HG02943 (cell line): ENCODE measurements at regions not wholly inside any gene's neighbourhood (a gene's known extent, or its start where the extent isn't known, plus 50 kb on each side); places are given as distances from the start of the nearest gene placed in this dataset.

ENCODE experiments used
- ATAC-seq: cut with Tn5 transposase; IDR thresholded peaks from one replicate; pipeline ENCODE4 v1.9.1; 2021; ENCODE audit warnings: mild to moderate bottlenecking, low read depth, moderate library complexity; ENCODE audit not compliant: unreplicated experiment

DNA sequence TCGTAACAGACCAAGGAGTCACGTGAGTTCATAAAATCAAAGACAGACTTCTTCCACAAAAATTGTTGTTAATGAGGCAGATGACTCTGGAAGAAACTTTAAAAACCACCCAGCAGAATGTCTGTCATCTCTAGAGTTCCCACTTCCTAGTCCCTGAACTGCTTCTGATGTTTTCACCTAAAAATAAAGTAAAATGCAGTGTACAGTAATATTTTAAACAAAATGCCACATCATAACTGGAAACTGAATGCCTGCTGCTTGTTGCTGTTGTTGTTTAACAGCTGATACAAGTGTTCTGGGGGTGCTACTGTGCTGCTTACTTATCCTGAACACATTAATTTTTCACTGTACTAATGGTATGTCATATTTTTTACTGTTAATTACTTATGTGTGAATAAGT lies 577.2 kb downstream of the MTRR start:
- no peak for ATAC-seq

DNA sequence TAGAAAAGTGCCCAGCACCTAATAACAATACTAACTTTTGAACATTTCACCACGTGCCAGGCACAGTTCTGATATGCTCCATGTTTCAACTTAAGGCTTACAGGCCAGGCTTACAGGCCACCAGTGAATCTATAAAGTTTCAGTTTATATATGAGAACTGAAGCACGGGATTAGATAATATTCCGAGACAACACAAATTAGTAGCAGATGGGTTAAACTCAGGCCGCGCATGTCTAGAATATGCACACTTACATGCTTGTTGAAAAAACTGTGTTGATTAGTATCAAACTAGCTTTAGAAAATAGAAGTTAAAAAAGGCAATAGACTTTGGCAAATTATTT lies 587.9 kb downstream of the MTRR start:
- ATAC-seq: no peak

DNA sequence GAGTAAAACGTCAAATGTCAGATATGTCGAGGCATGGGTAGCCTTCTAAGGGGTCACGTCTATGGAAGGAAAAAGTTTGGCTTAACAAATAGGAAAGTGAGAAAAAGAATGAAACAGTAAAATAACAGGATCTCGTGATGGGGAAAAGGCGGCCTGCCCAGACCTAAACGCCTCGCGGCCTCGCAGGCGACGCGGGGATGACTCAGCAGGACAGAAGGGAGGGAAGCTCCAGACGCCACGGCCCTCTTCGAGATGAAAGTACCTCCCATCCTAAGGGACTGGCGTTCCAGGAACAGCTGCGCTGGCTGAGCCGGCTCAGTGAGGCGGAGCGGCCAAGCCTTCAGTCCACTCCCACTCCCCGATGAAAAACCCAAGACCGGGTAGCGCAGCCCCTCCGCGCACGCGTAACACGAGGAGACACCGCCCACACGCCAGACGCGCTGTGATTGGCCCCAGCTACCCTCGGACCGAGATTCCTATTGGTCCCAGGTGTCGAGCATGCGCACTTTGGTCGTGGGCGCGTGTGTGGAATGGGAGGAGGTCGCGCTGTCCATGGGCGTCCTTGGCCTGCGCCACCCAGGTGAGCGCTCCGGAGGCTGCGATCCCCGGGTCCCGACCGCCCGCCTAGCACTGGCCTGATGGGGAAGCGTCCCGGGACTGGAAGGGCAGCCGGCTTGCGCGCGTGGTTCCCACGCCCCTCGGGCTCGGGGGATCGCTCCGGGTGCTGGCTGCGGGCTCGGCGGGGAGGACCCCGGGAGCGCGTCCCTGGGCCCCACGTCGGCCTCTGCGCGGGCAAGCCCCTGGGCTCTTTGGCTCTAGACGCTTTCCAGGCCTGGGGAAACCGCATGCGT lies 588.5 kb downstream of the MTRR start:
- peak; percentile 94 for ATAC-seq

DNA sequence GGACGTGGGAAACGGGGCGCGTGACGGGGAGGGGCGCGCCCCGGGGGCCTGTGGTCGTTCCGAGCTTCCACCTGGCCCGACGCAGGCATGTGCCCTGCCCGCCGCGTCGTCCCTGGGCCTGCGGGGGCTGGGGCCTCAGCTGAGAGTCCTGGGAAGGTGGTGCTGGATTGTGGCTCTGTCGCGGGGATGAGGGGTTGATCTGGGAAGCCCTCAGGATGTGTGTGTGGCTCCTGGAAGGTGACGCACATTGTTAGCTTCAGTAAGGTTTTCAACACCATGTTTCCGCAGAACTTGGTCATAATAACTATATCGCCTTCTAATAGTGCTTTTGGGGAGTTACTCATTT lies 589.1 kb downstream of the MTRR start:
- ATAC-seq: peak; percentile 11

DNA sequence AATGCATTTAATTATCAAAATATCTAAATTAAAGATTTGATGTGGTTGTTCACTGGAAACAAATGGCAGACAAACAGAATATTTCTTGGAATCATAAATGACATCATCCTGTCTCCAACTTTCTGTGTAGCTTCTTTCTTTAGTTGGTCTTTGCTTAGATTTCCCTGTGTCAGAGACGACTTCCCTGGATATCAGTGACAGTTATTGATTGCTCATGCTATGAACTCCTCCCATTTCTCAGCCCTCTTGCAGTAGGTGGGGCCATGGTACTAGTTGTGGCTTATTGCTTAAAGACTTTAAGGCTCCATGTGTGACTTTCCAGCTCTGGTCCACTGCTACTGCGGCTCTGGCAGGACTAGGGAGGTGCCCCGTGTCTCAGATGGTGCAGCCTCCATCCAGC lies 592.6 kb downstream of the MTRR start:
- ATAC-seq: no peak

DNA sequence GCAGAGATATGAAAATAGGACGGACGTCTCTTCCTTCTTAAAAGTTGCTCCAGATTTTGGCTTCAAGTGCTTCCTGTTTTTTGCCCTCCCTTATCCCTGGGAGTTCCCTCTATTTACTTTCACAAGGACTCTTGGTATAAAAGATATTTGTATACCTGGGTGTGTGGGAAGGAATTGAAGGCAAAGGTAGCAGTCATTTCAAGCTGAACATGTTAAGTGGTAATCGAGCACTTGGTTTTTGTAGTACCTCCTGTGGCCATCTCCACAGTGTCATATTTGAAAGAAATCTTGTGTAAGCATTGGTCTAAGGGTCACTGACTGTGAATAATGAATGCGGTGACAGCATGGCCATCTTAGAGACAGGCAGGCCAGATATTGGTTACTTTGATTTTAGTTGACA lies 593.6 kb downstream of the MTRR start:
- no peak for ATAC-seq

DNA sequence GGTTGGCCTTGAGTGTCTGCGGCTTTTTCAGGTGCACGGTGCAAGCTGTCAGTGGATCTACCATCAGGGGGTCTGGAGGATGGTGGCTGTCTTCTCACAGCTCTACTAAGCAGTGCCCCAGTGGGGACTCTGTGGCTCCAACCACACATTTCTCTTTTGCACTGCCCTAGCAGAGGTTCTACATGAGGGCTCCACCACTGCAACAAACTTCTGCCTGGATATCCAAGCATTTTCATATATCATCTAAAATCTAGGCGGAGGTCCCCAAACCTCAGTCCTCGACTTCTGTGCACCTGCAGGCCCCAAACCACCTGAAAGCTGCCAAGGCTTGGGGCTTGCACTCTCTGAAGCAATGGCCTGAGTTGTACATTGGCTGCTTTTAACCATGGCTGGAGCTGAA lies 601.5 kb downstream of the MTRR start:
- no peak for ATAC-seq

DNA sequence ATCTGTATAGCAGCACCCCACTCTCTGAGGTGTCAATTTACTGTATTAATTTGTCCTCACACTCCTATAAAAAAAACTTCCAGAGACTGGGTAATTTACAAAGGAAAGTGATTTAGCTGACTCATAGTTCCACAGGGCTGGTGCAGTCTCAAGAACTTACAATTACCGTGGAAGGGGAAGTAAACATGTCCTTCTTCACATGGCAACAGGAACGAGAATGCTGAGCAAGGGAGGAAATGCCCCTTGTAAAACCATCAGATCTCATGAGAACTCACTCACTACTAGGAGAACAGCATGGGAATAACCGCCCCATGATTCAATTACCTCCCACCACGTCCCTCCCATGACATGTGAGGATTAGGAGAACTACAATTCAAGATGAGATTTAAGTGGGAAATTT lies 602.6 kb downstream of the MTRR start:
- ATAC-seq: no peak

DNA sequence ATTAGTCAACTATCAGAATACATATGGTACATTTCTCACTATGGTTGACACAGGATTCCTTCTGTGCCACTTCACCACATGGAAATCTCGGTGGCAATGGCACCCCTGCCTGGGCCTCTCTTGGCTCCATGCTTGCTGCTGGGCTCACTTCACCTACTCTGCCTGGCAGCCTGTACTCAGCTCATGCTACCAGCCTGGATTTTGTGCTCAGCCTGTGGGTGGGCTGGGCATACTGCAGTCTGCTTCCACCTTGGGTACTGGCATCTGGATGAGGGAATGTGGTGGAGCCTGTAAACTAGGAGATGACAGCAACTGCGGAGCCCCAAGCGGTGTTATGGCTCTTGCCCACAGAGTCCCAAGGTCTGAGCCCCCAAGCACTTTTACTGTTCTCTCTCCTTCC lies 604.1 kb downstream of the MTRR start:
- no peak for ATAC-seq

DNA sequence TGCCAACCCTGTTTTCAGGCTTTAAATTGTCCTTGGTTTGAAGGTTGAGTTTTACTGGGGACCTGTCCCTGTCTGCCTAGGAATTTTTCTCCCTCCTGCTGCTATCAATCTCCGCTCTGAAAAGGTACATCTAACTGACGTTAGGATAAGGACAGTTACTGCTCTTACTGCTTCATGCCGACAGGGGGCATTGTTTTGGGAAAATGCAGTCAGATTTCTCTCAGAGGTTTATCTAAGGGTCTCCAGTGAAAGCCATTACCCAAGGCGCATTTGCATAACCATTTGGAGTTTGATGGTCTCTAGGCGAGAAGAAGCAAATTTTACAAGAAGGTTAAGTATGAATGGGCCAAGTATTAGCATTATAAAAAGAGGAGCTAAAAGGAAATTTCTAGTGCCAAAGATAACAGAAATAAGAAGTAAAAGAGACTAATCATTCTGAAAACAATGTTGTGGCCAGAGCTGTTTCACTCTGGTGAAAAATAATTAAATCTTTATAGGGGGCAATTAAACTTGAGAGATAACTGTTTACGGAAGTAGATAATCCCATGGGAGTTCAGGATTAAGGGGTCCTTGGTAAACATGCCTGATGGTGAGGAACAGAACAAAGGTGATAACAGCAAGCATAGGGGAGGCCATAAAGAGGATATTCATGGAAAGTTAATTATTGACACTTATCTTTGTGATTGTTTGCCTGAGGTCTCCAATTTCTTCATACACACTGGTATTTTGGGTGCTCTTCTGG lies 605.0 kb downstream of the MTRR start:
- ATAC-seq: no peak

DNA sequence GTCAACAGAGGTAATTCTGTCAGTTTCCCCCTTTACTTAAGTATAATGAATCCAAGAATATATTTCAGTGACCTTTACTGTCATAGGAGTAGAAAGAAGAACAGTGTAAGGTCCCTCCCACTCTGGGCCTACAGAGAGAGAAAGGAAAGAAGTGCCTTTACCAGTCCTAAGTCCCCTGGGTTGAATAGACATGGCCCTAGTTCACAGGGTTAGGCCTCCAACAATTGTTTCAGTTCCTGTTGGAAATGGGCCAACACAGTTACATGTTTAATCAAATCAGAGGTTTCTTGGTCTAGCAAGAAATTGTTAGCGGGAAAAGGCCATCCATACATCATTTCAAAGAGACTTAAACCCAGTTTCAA lies 605.6 kb downstream of the MTRR start:
- ATAC-seq: no peak

DNA sequence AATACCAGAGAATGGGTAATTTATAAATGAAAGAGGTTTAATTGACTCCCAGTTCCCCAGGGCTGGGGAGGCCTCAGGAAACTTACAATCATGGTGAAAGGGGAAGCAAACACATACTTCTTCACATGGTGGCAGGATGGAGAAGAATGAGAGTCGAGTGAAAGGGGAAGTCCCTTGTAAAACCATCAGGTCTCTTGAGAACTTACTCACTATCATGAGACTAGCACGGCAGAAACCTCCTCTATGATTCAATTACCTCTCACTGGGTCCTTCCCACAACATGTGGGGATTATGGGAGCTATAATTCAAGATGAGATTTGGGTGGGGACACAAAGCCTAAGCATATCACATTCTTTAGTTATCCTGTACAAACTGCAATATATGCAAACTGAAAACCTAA lies 609.4 kb downstream of the MTRR start:
- ATAC-seq: no peak

DNA sequence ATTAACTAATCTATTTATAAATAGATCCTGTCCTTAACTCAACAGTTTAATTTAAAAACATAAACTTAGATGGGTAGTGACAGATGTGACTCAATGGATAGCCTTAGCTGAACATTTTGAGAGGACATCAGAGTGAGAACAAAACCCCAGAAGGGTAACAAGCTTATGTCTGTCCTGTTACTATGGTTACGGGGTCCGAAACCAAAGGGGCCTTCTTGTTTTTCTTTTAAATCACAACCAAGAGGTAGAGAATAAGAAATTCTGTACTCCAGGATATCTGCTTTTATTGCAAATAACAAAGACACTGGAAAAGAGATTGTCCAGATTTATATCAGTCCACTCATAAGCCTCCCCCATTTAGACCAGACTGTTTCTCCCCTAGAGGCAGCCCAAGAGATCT lies 612.1 kb downstream of the MTRR start:
- ATAC-seq: no peak

DNA sequence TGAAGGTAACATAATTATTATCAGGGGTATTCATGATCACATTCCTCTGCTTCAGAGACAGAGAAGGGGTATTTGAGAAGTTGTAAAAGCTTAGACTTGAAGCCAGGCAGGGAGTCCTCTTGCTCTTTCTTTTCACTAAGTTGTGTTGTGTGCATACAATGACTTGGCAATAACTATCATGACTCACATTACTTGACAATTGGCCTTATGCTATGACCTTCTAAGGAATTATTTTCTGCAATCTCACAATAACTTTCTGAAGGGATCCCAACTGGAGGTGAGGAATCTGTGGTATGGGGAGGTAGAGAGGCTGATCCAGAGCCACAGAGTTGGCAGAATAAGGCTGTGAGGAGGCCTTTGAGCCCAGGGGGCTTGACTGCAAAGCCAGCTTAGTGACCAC lies 622.3 kb downstream of the MTRR start:
- no peak for ATAC-seq

DNA sequence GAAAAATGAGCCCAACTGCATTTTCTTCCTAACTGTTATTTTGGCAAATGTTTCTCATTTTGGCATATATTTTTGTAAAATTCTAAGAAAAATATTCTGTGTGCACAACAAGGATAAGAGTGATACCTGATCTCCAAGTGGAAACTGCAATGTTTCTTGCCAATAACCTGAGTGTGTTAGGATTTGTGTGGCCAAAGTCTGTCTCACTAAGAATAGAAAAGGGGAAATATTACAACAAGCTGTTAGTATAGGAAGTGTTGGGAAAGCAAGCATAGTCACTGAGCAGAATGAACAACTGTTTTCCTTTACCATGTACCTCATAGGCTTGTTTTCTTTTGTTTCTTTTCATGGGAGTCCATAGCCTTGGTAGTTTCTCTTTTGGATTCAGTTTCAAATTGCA lies 624.2 kb downstream of the MTRR start:
- ATAC-seq: no peak

DNA sequence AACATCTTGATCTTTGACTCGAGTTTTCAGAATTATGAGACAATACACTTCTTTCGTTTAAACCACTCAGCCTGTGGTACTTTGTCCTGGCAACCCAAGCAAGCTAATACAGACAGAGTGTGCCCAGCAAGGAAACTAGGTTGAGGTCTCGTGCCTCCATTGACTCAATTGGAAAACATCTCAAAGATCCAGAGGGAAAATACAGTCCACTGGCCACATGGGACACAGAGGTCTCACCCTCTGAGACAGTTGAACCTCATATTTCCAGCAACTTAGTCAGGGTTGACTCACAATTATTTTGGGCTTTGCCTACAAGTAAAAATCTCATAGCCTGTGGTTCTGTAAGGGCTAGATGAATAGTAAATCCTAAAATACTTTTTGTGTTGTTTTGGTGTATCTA lies 631.5 kb downstream of the MTRR start:
- no peak for ATAC-seq

DNA sequence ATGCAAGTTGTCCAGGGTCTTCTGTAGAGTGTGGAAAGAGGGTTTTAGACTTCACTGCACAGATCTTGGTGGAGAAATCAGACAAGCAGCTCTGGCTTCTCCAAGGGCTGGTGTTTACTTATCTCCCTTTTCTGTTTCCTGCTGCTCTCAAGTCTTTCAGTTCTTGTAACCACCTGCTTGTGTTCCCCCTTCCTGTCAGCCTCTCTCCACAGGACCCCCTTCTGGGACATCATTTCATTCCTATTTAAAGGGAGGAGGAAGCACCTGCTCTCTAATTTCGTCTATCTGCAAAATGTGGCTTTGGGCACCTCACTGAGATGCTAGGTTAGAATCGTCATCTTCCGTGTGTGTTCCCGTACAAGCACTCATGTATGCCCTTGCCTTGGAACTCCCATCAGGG lies 636.2 kb downstream of the MTRR start:
- ATAC-seq: no peak

DNA sequence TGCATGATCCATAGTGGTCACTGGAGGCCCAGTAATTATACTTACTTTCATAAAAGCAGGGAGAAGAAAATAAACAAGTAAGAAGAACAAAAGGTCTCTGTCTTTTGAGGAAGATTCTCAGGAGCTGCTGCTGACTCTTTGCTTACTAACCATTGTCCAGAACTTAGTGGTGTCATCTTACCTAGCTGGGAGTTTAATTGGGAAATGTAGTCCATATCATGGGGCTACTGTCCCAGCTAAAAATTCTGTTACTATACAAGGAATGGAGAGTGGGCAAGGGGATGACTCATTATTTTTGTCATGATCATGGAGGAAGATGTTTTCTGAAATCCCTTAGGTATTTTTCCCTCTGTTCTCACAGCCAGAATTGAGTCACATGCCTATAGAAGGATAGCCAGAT lies 639.3 kb downstream of the MTRR start:
- no peak for ATAC-seq

DNA sequence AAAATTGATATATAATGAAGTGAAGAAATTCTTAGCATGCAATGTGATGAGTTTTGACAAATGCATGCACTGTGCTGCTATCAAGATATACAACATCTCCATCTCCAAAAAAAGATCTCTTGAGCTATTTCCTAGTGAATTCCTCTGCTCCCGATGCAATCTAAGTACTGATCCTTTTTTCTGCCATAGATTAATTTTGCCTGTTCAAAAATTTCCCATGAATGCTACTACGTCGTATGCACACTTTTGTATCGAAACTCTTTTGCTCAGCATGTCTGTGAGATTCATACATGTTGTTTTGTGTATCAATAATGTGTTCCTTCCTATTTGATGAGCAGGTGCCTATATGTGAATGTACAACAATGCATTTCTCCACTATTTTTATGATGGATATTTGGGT lies 647.4 kb downstream of the MTRR start:
- ATAC-seq: no peak

DNA sequence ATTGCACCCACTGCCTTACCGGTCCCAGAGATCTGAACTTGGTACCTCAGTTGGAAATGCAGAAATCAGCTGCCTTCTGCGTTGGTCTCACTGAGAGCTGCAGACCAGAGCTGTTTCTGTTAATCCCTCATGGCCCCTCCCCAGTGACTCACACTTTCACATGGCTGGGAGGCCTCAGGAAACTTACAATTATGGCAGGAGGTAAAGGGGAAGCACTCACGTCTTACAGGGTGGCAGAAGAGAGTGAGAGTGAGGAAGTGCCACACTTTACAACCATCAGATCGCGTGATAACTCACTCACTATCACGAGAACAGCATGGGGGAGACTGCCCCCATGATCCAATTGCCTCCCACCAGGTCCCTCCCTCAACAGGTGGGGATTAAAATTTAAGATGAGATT lies 648.5 kb downstream of the MTRR start:
- ATAC-seq: no peak

DNA sequence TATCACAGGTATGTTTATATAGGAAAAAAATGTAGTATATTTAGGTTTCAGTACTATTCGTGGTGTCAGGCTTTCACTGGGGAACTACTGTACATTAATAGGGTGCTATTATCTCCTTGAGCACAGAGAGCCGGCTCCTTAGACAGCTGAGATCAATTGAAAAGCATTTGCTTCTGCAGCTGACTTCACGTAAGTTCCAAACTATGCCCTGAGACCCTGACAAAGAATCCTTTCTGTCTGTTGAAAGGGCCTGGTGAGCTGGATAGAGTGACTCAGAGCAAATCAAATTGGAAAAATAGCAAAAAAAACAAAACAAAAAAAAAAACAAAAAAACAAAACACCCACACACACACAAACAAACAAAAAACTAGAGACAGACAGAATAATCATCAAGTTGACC lies 652.0 kb downstream of the MTRR start:
- ATAC-seq: no peak

DNA sequence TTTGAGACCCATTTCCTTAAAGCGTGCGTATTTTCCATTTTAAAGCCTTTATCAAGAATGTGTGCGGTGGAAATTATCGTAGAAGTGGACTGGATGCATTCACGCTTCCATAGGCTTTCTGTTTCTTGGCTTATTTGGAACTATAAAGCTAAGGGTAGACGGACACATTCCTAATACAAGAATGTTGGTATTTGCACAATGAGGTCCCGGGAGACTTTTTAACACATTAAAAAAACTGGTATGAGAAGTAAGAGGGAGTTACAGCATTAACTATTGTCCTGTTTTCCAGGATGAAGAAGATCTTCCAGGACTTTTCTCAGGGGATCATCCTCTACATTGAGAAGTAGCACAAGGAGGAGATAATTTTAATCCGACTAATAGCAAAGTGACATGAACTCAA lies 653.0 kb downstream of the MTRR start:
- no peak for ATAC-seq
